PC-9 (cell line): ENCODE measurements at regions not wholly inside any gene's neighbourhood (a gene's known extent, or its start where the extent isn't known, plus 50 kb on each side); places are given as distances from the start of the nearest gene placed in this dataset.

Source experiments
- BruUV-seq: library from RNA; stranded (reverse); fragments of 400-500 nt; replicated peaks from 2 replicates; lab custom pipeline; 2021; lab: Mats Ljungman, UMichigan
- CTCF ChIA-PET: fragments of 300-600 bp; sonication (Branson Sonifier 250); formaldehyde crosslinking; loops from one replicate; lab custom pipeline; 2022; ENCODE audit warnings: antibody characterized with exemption; lab: Charles Lee
- POLR2A ChIA-PET: fragments of 300-600 bp; sonication (Branson Sonifier 250); formaldehyde crosslinking; loops from one replicate; lab custom pipeline; 2022; ENCODE audit warnings: antibody characterized with exemption; ENCODE audit not compliant: unreplicated experiment; lab: Charles Lee
- DNase-seq, 2 experiments: peaks; one replicate each; pipeline versions ENCODE4 v3.0.0 to v3.0.0-alpha.2; 2015 to 2022; ENCODE audit warnings: mixed read lengths in 1 of 2
- H2AFZ ChIP-seq: fragments of 200-600 bp; sonication (generic); 2 replicates; pipeline ENCODE4 v1.8.1; 2017; ENCODE audit warnings: antibody characterized with exemption
- H3F3A ChIP-seq: fragments of 200-600 bp; sonication (generic); 2 replicates; pipeline ENCODE4 v1.8.1; 2017; ENCODE audit warnings: antibody characterized with exemption, mild to moderate bottlenecking, low read depth; ENCODE audit not compliant: insufficient read depth
- H3K27ac ChIP-seq: fragments of 200-600 bp; sonication (generic); 2 replicates; pipeline ENCODE4 v1.6.1; 2016; ENCODE audit warnings: mixed run types
- H3K27me3 ChIP-seq: fragments of 200-600 bp; sonication (generic); 2 replicates; pipeline ENCODE4 v1.6.1; 2016; ENCODE audit warnings: low read depth, mixed run types; ENCODE audit not compliant: insufficient read depth
- H3K36me3 ChIP-seq: fragments of 200-600 bp; sonication (generic); 2 replicates; pipeline ENCODE4 v1.6.1; 2016; ENCODE audit warnings: low read depth, mixed run types
- H3K4me1 ChIP-seq: fragments of 200-600 bp; sonication (generic); replicated peaks from 2 replicates; pipeline ENCODE4 v1.6.1; 2016; ENCODE audit warnings: mixed run types; ENCODE audit not compliant: insufficient read depth
- H3K4me2 ChIP-seq: fragments of 200-600 bp; sonication (generic); 2 replicates; pipeline ENCODE4 v1.6.1; 2017; ENCODE audit warnings: mixed run types
- H3K4me3 ChIP-seq: fragments of 200-600 bp; sonication (generic); 2 replicates; pipeline ENCODE4 v1.6.1; 2016; ENCODE audit warnings: mixed run types
- H3K79me2 ChIP-seq: fragments of 200-600 bp; sonication (generic); 2 replicates; pipeline ENCODE4 v1.6.1; 2017; ENCODE audit warnings: low read depth, mixed run types
- H3K9me2 ChIP-seq: fragments of 200-600 bp; sonication (generic); 2 replicates; pipeline ENCODE4 v1.8.1; 2017; ENCODE audit warnings: mild to moderate bottlenecking; ENCODE audit not compliant: insufficient read depth
- H3K9me3 ChIP-seq: fragments of 200-600 bp; sonication (generic); 2 replicates; pipeline ENCODE4 v1.8.1; 2016; ENCODE audit warnings: low read depth; ENCODE audit not compliant: insufficient read depth
- H4K20me1 ChIP-seq: fragments of 200-600 bp; sonication (generic); 2 replicates; pipeline ENCODE4 v1.8.1; 2017; ENCODE audit not compliant: insufficient read depth
- EZH2 ChIP-seq: fragments of 200-600 bp; sonication (generic); IDR thresholded peaks from 2 replicates; pipeline ENCODE4 v1.8.0; 2017; ENCODE audit warnings: antibody characterized with exemption, low read depth
- intact Hi-C: fragments of 100-400 bp; cut with micrococcal nuclease; formaldehyde crosslinking; loops from one replicate; pipeline ENCODE4 v1.10.0; 2022; ENCODE audit not compliant: unreplicated experiment
- TF ChIP-seq, protein P1 (sequence below): fragments of 200-600 bp; sonication (generic); conservative IDR thresholded peaks from 2 replicates; pipeline ENCODE4 v1.6.1; 2017; ENCODE audit warnings: mixed run types, antibody characterized with exemption, mild to moderate bottlenecking, moderate library complexity

DNA sequence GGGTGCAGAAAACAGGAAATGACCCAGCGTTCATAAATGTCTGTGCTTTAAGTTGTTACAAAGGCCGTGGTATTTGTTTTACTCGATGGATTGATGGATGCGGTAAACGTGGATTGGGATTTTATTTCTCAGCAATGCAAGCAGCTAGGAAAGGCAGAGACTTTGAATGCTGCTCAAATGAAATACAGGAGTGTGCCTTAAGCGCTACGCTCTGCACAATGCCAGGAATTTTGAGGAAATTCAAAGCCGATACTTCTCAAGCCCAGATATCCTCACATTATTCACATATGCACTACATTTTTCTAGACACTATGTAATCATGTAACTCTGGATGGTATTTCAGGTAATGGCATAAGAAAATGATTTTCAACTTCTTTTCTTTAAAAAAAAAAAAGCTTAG lies 514.3 kb upstream of the ADARB2 start:
- no peak for TF ChIP-seq EZH2
- TF ChIP-seq, protein P1, sequence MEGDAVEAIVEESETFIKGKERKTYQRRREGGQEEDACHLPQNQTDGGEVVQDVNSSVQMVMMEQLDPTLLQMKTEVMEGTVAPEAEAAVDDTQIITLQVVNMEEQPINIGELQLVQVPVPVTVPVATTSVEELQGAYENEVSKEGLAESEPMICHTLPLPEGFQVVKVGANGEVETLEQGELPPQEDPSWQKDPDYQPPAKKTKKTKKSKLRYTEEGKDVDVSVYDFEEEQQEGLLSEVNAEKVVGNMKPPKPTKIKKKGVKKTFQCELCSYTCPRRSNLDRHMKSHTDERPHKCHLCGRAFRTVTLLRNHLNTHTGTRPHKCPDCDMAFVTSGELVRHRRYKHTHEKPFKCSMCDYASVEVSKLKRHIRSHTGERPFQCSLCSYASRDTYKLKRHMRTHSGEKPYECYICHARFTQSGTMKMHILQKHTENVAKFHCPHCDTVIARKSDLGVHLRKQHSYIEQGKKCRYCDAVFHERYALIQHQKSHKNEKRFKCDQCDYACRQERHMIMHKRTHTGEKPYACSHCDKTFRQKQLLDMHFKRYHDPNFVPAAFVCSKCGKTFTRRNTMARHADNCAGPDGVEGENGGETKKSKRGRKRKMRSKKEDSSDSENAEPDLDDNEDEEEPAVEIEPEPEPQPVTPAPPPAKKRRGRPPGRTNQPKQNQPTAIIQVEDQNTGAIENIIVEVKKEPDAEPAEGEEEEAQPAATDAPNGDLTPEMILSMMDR = no peak
- Histone ChIP-seq H2AFZ (no peak overlapping the region), H3K4me2 (no peak overlapping the region), H3K9me3 (no peaks in the 10 kb centered on the region), H3K4me3 (no peak overlapping the region), H3K36me3 (no peaks in the 10 kb centered on the region), H3K27ac (no peak overlapping the region), H3K4me1 (no peaks in the 10 kb centered on the region), H3F3A (no peaks in the 10 kb centered on the region), H3K27me3 (peaks cover 6% of the 10 kb centered on the region; the same call in 1 of the 2 replicates), H3K79me2 (no peaks in the 10 kb centered on the region), H3K9me2 (no peaks in the 10 kb centered on the region), H4K20me1 (no peaks in the 10 kb centered on the region)
- ChIA-PET POLR2A (no interaction called here), CTCF (no interaction called here)
- intact Hi-C loops = no loop called here
- no peak for DNase-seq
- no TSS peak for BruUV-seq

DNA sequence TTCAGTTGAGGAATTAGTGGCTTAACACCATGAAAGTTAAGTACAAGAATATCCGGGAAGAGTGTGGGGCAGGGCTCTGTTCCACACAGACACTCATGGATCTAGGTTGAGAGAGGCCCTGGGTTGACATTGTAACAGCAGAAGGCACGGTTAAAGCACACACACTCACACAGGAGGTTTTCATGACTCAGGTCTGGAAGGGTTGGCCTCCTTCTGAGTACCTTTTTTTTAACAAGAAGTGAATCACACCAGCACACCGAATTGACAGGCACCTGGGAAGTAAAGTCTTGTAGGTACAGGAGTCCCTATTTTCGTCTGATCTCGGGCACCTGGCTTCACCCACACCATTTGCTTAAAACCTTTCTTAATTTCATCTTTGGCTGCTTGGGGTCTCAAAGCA lies 509.4 kb upstream of the ADARB2 start:
- Histone ChIP-seq H2AFZ (no peak overlapping the region), H3K4me2 (no peak overlapping the region), H3K9me3 (no peaks in the 10 kb centered on the region), H3K27me3 (peaks cover 10% of the 10 kb centered on the region), H3K9me2 (no peaks in the 10 kb centered on the region), H3F3A (no peaks in the 10 kb centered on the region), H3K27ac (no peak overlapping the region), H3K79me2 (no peaks in the 10 kb centered on the region), H3K4me3 (no peak overlapping the region), H3K36me3 (no peaks in the 10 kb centered on the region), H4K20me1 (no peaks in the 10 kb centered on the region), H3K4me1 (no peaks in the 10 kb centered on the region)
- ChIA-PET CTCF (no interaction called here), POLR2A (no interaction called here)
- DNase-seq = no peak
- TF ChIP-seq EZH2 = no peak
- TF ChIP-seq, protein P1 = no peak
- intact Hi-C loops = no loop called here
- BruUV-seq = no TSS peak

DNA sequence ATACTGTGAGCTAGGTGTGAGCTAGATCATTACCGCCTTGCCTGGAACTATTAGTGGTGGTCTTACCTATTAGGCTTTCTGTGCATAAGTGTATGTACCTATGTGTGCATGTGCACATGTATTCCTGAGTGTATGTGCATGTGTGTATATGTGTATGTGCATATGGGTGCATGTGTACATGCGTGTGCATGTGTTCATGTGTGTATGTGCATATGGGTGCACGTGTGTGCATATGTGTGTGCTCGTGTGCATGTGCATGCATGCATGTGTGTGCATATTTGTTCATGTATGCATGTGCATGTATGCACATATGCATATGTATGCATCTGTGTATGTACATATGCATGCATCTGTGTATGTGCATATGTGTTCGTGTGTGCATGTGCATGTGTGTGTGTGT lies 508.3 kb upstream of the ADARB2 start:
- Histone ChIP-seq H3F3A (no peaks in the 10 kb centered on the region), H3K79me2 (no peaks in the 10 kb centered on the region), H4K20me1 (no peaks in the 10 kb centered on the region), H3K9me3 (no peaks in the 10 kb centered on the region), H3K4me2 (no peak overlapping the region), H3K36me3 (no peaks in the 10 kb centered on the region), H3K4me3 (no peak overlapping the region), H3K27ac (no peak overlapping the region), H3K4me1 (no peaks in the 10 kb centered on the region), H3K27me3 (peaks cover 10% of the 10 kb centered on the region), H3K9me2 (no peaks in the 10 kb centered on the region), H2AFZ (no peak overlapping the region)
- intact Hi-C loops = no loop called here
- ChIA-PET POLR2A (no interaction called here), CTCF (no interaction called here)
- TF ChIP-seq, protein P1 = no peak
- TF ChIP-seq EZH2 = no peak
- DNase-seq = no peak
- no TSS peak for BruUV-seq
